HG03558 (cell line): ENCODE measurements at regions not wholly inside any gene's neighbourhood (a gene's known extent, or its start where the extent isn't known, plus 50 kb on each side); places are given as distances from the start of the nearest gene placed in this dataset.
"Not testable (repeated sequence)": the region's sequence is repeated elsewhere in the genome, so short reads cannot be mapped to it uniquely, and the experiment has no call there.

ENCODE experiments used
- ATAC-seq: cut with Tn5 transposase; IDR thresholded peaks from one replicate; pipeline ENCODE4 v1.9.1; 2021; ENCODE audit warnings: moderate number of reproducible peaks; ENCODE audit not compliant: unreplicated experiment; ENCODE audit errors: extremely low read depth

DNA sequence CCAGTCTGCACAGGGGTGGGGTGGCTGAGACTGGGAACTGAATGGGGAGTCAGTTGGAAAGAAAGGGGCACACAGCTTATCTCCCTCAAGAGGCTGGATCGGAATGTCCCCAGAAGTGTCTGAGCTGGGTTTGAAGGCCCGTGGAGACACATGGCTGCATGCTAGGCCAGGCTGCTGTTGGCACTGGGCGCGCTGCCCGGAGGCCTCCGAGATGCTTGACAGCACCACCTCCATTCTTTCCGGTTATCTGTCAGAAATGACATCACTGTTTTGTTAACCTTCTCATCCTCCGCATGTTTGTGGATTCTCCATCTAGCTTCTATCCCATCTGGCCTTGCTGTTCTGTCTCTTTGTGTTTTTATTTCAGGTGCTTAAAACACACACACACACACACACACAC is 85.5 kb downstream of the APIP start:
- ATAC-seq, result no peak

DNA sequence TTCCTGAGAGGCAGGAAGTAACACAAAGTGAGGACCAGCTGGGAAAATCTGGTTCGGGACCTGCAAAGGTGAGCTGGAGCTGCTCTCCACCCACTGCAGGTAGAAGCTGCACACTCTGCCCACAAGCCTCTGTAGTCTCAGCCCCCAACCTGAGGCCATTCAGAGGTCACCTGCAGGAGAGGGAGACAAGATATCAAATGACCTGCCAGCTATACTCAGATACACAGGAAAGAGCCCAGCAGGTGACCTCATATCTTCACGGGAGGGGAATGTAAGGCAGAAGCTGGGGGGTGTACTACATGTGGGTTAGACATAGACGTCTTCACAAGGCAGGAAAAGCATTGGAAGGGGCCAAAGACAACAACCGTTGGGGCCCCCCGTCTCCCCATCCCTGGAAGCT is 86.1 kb downstream of the APIP start:
- no peak for ATAC-seq

DNA sequence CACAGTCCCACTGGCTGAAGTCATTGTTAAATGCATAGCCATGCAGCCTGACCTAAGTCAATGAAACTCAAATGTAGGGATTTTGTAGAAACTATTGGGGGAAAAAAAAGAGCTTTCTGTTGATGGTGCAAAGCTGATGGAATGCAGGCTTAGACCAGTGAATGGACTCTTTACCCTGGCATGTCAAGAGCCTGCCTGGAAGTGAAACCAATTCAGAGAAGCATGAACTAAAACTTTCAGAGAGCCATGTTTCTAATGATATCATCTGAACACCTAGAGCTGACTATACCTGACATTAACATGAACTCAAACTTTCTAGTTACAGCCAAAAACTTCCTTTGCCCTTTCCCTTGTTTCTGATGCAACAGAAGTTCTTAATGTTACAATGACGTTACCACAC is 89.0 kb downstream of the APIP start:
- ATAC-seq, result no peak

DNA sequence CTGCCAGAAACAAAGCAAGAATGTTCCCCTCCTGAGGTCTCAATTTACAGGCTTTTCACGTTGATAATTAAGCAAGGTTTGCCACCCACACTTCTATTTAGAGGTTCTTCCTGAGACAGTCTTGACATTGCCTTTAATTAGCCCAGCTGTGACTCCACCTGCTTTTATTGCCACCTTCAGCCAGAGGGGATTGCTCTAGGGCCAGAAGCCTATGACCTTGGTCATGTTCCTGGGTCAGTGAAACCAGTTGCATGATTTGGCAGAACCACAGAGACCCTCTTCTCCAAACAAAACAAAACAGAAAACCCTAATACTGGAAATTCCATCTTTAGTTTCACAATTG is 89.8 kb downstream of the APIP start:
- no peak for ATAC-seq

DNA sequence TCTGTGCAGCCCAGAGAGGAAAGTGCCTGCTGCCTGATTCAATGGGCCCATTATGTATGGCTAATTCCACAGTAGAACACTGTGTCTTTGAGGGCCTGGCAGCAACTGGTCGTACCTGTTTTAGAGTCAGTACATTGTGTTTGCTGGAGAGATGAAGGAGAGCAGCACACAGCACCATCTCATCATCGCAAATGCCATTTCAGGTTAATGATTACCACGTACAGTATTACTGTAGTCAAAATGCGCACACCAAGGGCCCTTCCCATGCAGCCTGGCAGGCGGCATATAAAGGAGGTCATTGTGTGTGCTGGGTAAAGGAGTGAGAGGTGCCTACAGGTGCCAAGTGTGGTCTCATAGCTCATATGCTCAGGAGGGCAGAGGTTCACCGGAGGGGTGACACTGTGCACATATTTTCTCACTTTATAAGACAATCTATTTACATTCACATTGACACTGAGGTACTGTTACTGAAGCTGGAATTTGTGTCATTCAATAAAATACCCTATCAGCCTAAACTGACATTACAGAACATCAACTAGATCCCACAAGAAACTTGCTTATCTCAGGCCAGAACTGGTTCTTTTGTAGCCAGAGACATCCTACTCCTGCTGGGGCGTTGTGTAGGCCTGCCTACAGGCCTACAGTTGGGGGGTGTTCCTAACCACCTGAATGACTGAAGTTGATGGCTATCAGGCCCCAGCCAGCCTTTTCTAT is 90.4 kb downstream of the APIP start:
- ATAC-seq, result no peak

DNA sequence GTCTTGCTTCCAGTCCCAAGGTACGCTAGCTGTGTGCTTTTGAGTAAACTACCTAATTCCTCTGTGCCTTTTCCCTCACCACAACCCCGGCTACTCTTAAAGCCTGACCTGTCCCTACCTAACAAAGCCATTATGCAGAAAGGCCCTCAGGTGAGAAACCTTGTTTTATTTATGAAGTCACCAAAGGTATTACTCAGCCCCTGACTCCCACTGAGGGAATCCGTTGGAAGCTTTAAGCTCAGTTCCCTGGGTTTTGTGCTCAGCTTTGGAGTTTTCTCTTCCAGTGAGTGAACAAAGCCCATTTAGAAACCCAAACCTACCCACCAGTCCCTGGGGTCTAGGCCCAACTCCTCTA is 90.9 kb downstream of the APIP start:
- ATAC-seq, result no peak

DNA sequence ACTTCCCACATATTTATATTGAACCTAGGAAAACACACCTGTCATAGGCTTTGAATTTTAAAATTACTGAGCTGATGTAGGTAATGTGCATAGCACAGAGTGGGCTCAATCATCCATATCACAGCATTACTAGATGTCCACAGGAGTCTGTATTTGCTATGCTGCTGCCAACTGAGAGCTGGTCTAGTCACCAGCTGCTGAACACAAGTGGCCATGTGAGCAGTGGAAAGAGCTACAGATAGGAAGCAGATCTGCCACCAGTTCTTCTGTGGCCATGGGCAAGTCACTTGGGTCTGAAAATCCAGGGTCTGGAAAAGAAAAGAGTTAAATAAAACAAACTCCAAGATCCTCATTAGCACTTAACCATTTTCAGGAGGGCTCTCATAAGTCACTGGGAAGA is 91.8 kb downstream of the APIP start:
- ATAC-seq, result no peak

DNA sequence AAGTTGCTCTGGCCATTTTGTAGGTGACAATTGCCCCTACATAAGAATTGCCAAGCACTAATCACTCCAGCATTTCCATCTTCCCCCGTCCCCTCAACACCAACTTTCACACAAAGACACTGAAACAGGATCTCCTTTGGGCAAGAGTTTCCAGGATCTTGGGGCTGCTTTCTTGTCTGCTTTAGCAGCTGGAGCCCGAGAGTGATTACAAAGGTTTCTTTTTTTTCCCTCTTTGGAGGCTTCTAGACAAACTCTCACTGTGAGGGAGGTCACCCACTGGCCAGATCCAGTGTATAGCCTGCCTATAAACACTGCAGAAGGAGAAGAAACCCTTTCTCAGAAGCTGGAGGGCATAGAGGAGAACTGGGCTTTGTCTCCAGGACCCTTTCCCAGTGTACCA is 92.5 kb downstream of the APIP start:
- ATAC-seq, result no peak

DNA sequence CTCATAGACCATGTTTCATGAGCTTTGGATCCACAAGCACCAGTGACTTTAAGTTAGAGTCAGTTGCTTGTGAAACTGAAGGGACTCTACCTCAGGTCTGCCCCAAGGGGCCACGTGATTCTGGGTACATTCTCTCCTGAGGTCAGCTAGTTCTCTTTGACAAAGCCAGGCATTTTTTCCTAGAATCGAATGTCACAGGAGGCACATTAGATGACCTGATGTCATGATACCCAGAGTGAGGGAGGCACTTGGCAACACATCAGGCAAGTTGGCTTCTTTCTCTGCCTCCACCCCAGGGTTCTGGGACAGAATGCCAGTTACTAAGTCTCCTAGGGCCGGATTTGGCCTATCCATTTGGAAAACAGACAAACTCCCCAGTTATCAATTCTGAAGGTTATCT is 93.0 kb downstream of the APIP start:
- no peak for ATAC-seq

DNA sequence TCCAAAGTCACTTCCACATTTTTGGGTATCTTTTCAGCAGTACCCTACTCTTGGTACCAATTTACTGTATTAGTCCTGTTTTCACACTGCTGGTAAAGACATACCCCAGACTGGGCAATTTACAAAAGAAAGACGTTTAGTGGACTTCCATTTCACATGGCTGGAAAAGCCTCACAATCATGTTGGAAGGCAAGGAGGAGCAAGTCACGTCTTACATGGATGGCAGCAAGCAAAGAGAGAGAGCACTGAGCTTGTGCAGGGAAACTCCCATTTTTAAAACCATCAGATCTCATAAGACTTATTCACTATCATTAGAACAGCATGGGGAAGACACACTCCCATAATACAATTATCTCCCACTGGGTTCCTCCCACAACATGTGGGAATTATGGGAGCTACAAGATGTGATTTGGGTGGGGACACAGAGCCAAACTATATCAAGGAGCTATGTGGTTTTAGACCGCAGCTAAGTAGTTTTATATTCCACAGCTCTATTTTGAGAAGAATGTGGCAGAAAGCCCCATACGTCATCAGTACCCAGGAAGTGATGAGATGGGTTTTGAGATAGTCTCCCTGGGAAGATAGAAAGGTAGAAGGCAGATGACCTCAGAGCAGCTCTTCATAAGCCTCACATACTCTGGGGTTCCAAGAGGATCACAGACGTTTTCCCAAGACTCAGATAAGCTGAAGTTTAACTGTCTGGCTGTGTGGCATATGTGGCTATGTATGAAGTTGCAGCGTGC is 96.3 kb downstream of the APIP start:
- ATAC-seq, result no peak

- ATAC-seq, result not testable (repeated sequence)
These were observed 98.4 kb downstream of the APIP start for GRCh38 chr11:34817812-34818211.

GRCh38 chr11:34816698-34817213 is 99.4 kb downstream of the APIP start:
- ATAC-seq, result no peak

DNA sequence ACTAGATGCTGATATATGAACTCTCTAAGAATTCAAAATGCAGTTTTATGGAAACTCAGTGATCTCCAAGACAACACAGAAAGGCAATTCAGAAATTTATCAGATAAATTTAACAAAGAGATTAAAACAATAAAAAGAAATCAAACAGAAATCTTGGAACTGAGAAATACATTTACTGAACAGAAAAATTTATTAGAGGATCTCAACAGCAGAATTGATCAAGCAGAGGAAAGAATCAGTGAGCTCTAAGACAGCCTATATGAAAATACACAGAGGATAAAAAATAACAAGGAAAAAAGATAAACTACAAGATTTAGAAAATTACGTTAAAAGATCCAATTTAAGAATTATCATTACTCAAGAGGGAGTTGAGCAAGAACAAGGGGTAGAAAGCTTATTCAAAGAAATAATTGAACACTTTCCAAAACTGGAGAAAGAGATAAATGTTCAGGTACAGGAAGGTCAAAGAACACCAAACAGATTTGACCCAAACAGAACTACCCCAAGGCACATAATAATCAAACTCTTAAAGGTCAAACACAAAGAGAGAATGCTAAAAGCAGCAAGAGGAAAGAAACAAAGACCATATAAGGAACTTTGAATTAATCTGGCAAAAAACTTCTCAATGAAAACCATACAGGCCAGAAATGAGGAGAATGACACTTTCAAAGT is 103.1 kb downstream of the APIP start:
- ATAC-seq, result no peak

- no peak for ATAC-seq
These were observed 104.3 kb downstream of the APIP start for GRCh38 chr11:34811858-34812257.

DNA sequence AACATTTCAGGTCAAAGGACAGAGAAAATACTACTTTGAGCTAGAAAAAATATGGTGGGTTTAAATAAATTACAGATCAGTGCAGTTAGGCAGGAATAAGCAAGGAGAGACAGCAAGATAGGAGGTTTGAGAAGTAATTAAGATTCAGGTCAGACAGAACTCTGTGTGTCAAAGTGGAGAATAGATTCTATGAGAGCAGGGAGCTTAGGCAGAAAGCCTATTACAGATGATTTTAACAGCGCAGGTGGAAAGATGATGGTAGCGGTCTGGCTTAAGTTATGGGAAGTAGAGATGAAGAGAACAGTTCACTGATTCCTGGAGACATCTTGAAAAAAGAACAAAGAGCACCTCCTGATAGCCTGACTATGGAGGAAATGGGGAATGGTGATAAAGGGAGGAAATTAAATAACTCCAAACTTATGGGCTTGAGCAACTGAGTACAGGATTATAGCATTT is 106.0 kb downstream of the APIP start:
- no peak for ATAC-seq

- ATAC-seq, result no peak
These were observed 106.7 kb downstream of the APIP start for GRCh38 chr11:34809191-34810106.

- ATAC-seq, result no peak
These were observed 109.3 kb downstream of the APIP start for GRCh38 chr11:34806875-34807274.

GRCh38 chr11:34805937-34806336 is 110.2 kb downstream of the APIP start:
- no peak for ATAC-seq

DNA sequence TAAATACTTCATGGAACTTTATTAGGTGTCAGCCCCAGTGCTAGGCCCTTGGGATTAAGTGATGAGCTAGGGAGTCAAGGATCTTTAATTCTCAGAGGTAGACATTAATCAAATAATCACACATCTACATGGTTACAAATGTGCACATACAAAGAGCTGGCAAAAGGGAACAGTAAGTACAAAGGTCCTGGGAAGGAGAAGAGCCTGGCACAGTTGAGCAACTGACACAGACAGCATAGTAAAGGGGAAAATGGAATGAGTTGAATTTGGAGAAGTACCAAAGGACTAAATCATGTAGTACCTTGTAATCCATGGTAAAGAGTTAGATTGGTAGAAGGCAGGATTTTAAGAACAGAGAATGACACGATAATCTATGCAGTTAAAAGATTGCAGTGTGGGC is 116.3 kb downstream of the APIP start:
- no peak for ATAC-seq

DNA sequence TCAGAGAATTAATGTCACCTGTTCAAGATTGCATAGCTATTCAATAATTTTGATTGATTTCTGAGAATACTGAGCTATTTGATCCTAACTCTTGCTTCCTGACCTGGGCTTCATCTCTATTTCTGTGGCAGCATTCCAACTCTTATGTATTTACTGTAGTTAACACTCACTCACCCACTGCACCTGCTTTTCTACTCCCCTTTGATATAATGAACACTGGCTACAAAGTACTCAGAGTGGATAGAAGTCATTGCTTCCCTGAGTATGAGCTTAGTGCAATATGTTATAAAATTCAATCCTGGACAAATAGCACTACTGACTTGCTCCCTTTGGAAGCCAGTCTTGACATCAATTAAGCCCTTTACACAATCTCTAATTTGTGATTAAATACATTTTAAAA is 117.2 kb downstream of the APIP start:
- ATAC-seq, result no peak
